ENCODE measurements at regions not wholly inside any gene's neighbourhood (a gene's known extent, or its start where the extent isn't known, plus 50 kb on each side); places are given as distances from the start of the nearest gene placed in this dataset.

GRCh38 chr6:18314317-18314997 lies 50.1 kb upstream of the DEK start:
- no peak overlapping the region for H3K4me2 ChIP-seq (ENCODE audit: control insufficient read depth, insufficient read depth)
- no peak overlapping the region for H2AFZ ChIP-seq (ENCODE audit: control insufficient read depth, low read depth, low read length)
- no peaks in the 10 kb centered on the region for H4K20me1 ChIP-seq (ENCODE audit: control insufficient read depth, insufficient read depth)
- peaks cover 0 to 2% of the 10 kb centered on the region in 2 experiments; a peak in 1 of 4 replicates for H3K27me3 ChIP-seq (replicated peaks in 1 of 2; ENCODE audit: control insufficient read depth in 2 of 2, insufficient read depth in 2 of 2, low read length in 1 of 2)
- H3K4me1 ChIP-seq (ENCODE audit: control insufficient read depth, insufficient read depth, low read length) = no peaks in the 10 kb centered on the region
- H3K79me2 ChIP-seq (ENCODE audit: control insufficient read depth, insufficient read depth, low read length) = no peaks in the 10 kb centered on the region
- SMC1A ChIA-PET (ENCODE audit: uncharacterized antibody, unreplicated experiment) = no interaction called here
- no peak for ATAC-seq
- RAD21 ChIA-PET (ENCODE audit: unreplicated experiment) = no interaction called here
- no peak overlapping the region for H3K9ac ChIP-seq (ENCODE audit: control insufficient read depth, insufficient read depth, low read length)
- no peak for FAIRE-seq
- no peaks in the 10 kb centered on the region for H3K9me3 ChIP-seq (replicated peaks; ENCODE audit: control insufficient read depth, insufficient read depth, low read length)
- H3K4me3 ChIP-seq = no peak overlapping the region
- CTCF ChIA-PET = interaction anchor here (1.3 kb wide), 2 partner anchors 9 to 14 kb away, joined by 3 to 5 read pairs; no protein-coding TSS in a partner anchor
- in situ Hi-C loops (cut with MboI) (loop anchor here (25.0 kb wide), 1 partner anchor 1152 kb away; no protein-coding TSS in a partner anchor), intact Hi-C loops (cut with micrococcal nuclease; ENCODE audit: unreplicated experiment) (no loop called here)
- TF ChIP-seq ZNF384 (IDR thresholded peaks at IDR 0.05; ENCODE audit: borderline replicate concordance, low read depth, low read length) (no peak), HSF1 (IDR thresholded peaks at IDR 0.05; ENCODE audit: low read depth, low read length) (no peak), EED (IDR thresholded peaks at IDR 0.05; ENCODE audit: low read depth) (no peak), ZNF687 (IDR thresholded peaks at IDR 0.05) (no peak), EZH2 (IDR thresholded peaks at IDR 0.05; ENCODE audit: borderline replicate concordance, control insufficient read depth, low read depth, low read length) (no peak), RUNX3 (IDR thresholded peaks at IDR 0.05; ENCODE audit: low read length) (no peak), SUPT20H (IDR thresholded peaks at IDR 0.05; ENCODE audit: borderline replicate concordance, control insufficient read depth, low read depth, low read length) (no peak), IRF5 (IDR thresholded peaks at IDR 0.05; ENCODE audit: borderline replicate concordance) (no peak), JUND (IDR thresholded peaks at IDR 0.05; ENCODE audit: low read depth, low read length) (no peak), BCLAF1 (IDR thresholded peaks at IDR 0.05) (no peak)
- TF ChIP-seq, protein P1, sequence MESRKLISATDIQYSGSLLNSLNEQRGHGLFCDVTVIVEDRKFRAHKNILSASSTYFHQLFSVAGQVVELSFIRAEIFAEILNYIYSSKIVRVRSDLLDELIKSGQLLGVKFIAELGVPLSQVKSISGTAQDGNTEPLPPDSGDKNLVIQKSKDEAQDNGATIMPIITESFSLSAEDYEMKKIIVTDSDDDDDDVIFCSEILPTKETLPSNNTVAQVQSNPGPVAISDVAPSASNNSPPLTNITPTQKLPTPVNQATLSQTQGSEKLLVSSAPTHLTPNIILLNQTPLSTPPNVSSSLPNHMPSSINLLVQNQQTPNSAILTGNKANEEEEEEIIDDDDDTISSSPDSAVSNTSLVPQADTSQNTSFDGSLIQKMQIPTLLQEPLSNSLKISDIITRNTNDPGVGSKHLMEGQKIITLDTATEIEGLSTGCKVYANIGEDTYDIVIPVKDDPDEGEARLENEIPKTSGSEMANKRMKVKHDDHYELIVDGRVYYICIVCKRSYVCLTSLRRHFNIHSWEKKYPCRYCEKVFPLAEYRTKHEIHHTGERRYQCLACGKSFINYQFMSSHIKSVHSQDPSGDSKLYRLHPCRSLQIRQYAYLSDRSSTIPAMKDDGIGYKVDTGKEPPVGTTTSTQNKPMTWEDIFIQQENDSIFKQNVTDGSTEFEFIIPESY (IDR thresholded peaks at IDR 0.05) = no peak
- H3K27ac ChIP-seq (ENCODE audit: control insufficient read depth, insufficient read depth) = no peak overlapping the region
- POLR2A ChIA-PET = no interaction called here
- no peaks in the 10 kb centered on the region for H3K36me3 ChIP-seq (ENCODE audit: control insufficient read depth in 2 of 2, insufficient read depth in 2 of 2, low read length in 1 of 2)
- no TSS peak for BruUV-seq (replicated peaks)
- no peak for DNase-seq (ENCODE audit: low read depth, low spot score)
